Neural cell (in vitro differentiated cells): ENCODE measurements at regions not wholly inside any gene's neighbourhood (a gene's known extent, or its start where the extent isn't known, plus 50 kb on each side); places are given as distances from the start of the nearest gene placed in this dataset.

Experiments used
- H2AFZ ChIP-seq: fragments of 200-600, 300-800 bp; sonication (generic), shearing (Covaris generic); 2 replicates; pipeline ENCODE4 v1.6.0; 2014; ENCODE audit warnings: low read depth, mild to moderate bottlenecking, antibody characterized with exemption, low read length, moderate library complexity
- H3F3A ChIP-seq: fragments of 200-600 bp; shearing (Covaris generic); 2 replicates; pipeline ENCODE4 v1.6.1; 2016; ENCODE audit warnings: mild to moderate bottlenecking, moderate library complexity, mixed read lengths, antibody characterized with exemption, low read length; ENCODE audit not compliant: insufficient read depth, poor library complexity, severe bottlenecking
- H3K27ac ChIP-seq: fragments of 200-600, 300-800 bp; sonication (generic), shearing (Covaris generic); 2 replicates; pipeline ENCODE4 v1.5.1; 2014; ENCODE audit warnings: mild to moderate bottlenecking, low read length, moderate library complexity
- H3K27me3 ChIP-seq: fragments of 300-800, 200-600 bp; sonication (generic), shearing (Covaris generic); 2 replicates; pipeline ENCODE4 v1.6.0; 2014; ENCODE audit warnings: mild to moderate bottlenecking, low read depth, low read length, moderate library complexity; ENCODE audit not compliant: insufficient read depth
- H3K36me3 ChIP-seq: fragments of 300-800, 200-600 bp; sonication (generic), shearing (Covaris generic); 2 replicates; pipeline ENCODE4 v1.5.1; 2014; ENCODE audit warnings: mild to moderate bottlenecking, antibody characterized with exemption, low read length, moderate library complexity; ENCODE audit not compliant: insufficient read depth
- H3K4me2 ChIP-seq: fragments of 300-800, 200-600 bp; sonication (generic), shearing (Covaris generic); 2 replicates; pipeline ENCODE4 v1.6.0; 2014; ENCODE audit warnings: mild to moderate bottlenecking, low read length
- H3K4me3 ChIP-seq: fragments of 300-800, 200-600 bp; sonication (generic), shearing (Covaris generic); 2 replicates; pipeline ENCODE4 v1.5.1; 2014; ENCODE audit warnings: mild to moderate bottlenecking, low read length, moderate library complexity
- H3K79me2 ChIP-seq: fragments of 200-600 bp; shearing (Covaris generic); replicated peaks from 2 replicates; pipeline ENCODE4 v1.6.0; 2014; ENCODE audit warnings: mild to moderate bottlenecking, low read length, moderate library complexity; ENCODE audit not compliant: insufficient read depth
- H3K9ac ChIP-seq: fragments of 300-800, 200-600 bp; sonication (generic), shearing (Covaris generic); 2 replicates; pipeline ENCODE4 v1.6.1; 2016; ENCODE audit warnings: mild to moderate bottlenecking, low read length, mixed read lengths
- H3K9me2 ChIP-seq: fragments of 200-600 bp; shearing (Covaris generic); 2 replicates; pipeline ENCODE4 v1.6.1; 2016; ENCODE audit warnings: mild to moderate bottlenecking, low read length, mixed read lengths; ENCODE audit not compliant: insufficient read depth
- H3K9me3 ChIP-seq: fragments of 200-600, 300-800 bp; sonication (generic), shearing (Covaris generic); 2 replicates; pipeline ENCODE4 v1.6.1; 2016; ENCODE audit warnings: mild to moderate bottlenecking, mixed run types, low read length, moderate library complexity, mixed read lengths
- H4K20me1 ChIP-seq: fragments of 200-600 bp; shearing (Covaris generic); 2 replicates; pipeline ENCODE4 v1.6.1; 2016; ENCODE audit warnings: mild to moderate bottlenecking, mixed run types; ENCODE audit not compliant: insufficient read depth
- CTCF ChIP-seq: fragments of 450-650 bp; IDR thresholded peaks from 2 replicates; pipeline ENCODE4 v1.5.1; 2014; ENCODE audit warnings: antibody characterized with exemption, mild to moderate bottlenecking, moderate library complexity; ENCODE audit not compliant: poor library complexity, severe bottlenecking
- EP300 ChIP-seq: fragments of 450-650 bp; conservative IDR thresholded peaks from 2 replicates; pipeline ENCODE4 v1.6.1; 2014; ENCODE audit warnings: antibody characterized with exemption, mild to moderate bottlenecking, moderate library complexity; ENCODE audit not compliant: poor library complexity, severe bottlenecking
- EZH2 ChIP-seq: fragments of 200-600, 300-800 bp; shearing (Covaris generic), sonication (generic); IDR thresholded peaks from 2 replicates; pipeline ENCODE4 v1.6.1; 2014; ENCODE audit warnings: antibody characterized with exemption, low read length, borderline replicate concordance, mild to moderate bottlenecking; ENCODE audit not compliant: insufficient read depth, poor library complexity, severe bottlenecking
- MXI1 ChIP-seq: fragments of 450-650 bp; conservative IDR thresholded peaks from 2 replicates; pipeline ENCODE4 v1.6.1; 2014; ENCODE audit warnings: antibody characterized with exemption, mild to moderate bottlenecking; ENCODE audit not compliant: poor library complexity, severe bottlenecking
- POLR2AphosphoS5 ChIP-seq: IDR thresholded peaks from 2 replicates; pipeline ENCODE4 v1.6.1; 2012
- RAD21 ChIP-seq: fragments of 450-650 bp; conservative IDR thresholded peaks from 2 replicates; pipeline ENCODE4 v1.6.1; 2014; ENCODE audit warnings: antibody characterized with exemption, mild to moderate bottlenecking, moderate library complexity
- SMC3 ChIP-seq: fragments of 450-650 bp; conservative IDR thresholded peaks from 2 replicates; pipeline ENCODE4 v1.6.1; 2014; ENCODE audit warnings: antibody characterized with exemption, mild to moderate bottlenecking, moderate library complexity; ENCODE audit not compliant: poor library complexity
- TAF1 ChIP-seq: IDR thresholded peaks from 2 replicates; pipeline ENCODE4 v1.6.1; 2012; ENCODE audit warnings: low read depth
- TF ChIP-seq, protein P1 (sequence below): IDR thresholded peaks from 2 replicates; pipeline ENCODE4 v1.6.1; 2012; ENCODE audit warnings: borderline replicate concordance

- TF ChIP-seq MXI1 (no peak), EP300 (no peak), EZH2 (no peak), CTCF (no peak), SMC3 (no peak), TAF1 (no peak), POLR2AphosphoS5 (no peak), RAD21 (no peak)
- TF ChIP-seq, protein P1, sequence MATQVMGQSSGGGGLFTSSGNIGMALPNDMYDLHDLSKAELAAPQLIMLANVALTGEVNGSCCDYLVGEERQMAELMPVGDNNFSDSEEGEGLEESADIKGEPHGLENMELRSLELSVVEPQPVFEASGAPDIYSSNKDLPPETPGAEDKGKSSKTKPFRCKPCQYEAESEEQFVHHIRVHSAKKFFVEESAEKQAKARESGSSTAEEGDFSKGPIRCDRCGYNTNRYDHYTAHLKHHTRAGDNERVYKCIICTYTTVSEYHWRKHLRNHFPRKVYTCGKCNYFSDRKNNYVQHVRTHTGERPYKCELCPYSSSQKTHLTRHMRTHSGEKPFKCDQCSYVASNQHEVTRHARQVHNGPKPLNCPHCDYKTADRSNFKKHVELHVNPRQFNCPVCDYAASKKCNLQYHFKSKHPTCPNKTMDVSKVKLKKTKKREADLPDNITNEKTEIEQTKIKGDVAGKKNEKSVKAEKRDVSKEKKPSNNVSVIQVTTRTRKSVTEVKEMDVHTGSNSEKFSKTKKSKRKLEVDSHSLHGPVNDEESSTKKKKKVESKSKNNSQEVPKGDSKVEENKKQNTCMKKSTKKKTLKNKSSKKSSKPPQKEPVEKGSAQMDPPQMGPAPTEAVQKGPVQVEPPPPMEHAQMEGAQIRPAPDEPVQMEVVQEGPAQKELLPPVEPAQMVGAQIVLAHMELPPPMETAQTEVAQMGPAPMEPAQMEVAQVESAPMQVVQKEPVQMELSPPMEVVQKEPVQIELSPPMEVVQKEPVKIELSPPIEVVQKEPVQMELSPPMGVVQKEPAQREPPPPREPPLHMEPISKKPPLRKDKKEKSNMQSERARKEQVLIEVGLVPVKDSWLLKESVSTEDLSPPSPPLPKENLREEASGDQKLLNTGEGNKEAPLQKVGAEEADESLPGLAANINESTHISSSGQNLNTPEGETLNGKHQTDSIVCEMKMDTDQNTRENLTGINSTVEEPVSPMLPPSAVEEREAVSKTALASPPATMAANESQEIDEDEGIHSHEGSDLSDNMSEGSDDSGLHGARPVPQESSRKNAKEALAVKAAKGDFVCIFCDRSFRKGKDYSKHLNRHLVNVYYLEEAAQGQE, result no peak
- Histone ChIP-seq H3K9me2 (no peaks in the 10 kb centered on the region), H3K9ac (no peak overlapping the region), H3K9me3 (no peaks in the 10 kb centered on the region), H3K4me3 (no peak overlapping the region), H3F3A (no peaks in the 10 kb centered on the region), H3K79me2 (no peaks in the 10 kb centered on the region), H3K27ac (no peak overlapping the region), H3K27me3 (no peaks in the 10 kb centered on the region), H4K20me1 (no peaks in the 10 kb centered on the region), H3K36me3 (no peaks in the 10 kb centered on the region), H3K4me2 (no peak overlapping the region), H2AFZ (no peak overlapping the region)
Measured at GRCh38 chr6:114605656-114606055, 262.8 kb upstream of the HS3ST5 start.

GRCh38 chr6:114600381-114600780 lies 257.6 kb upstream of the HS3ST5 start:
- no peaks in the 10 kb centered on the region for H3K9me3 ChIP-seq
- no peaks in the 10 kb centered on the region for H3K9me2 ChIP-seq
- no peak overlapping the region for H3K9ac ChIP-seq
- no peak overlapping the region for H3K4me3 ChIP-seq
- no peaks in the 10 kb centered on the region for H3F3A ChIP-seq
- no peak overlapping the region for H3K27ac ChIP-seq
- H4K20me1 ChIP-seq, result no peaks in the 10 kb centered on the region
- no peaks in the 10 kb centered on the region for H3K27me3 ChIP-seq
- no peaks in the 10 kb centered on the region for H3K79me2 ChIP-seq
- TF ChIP-seq RAD21, result no peak
- no peak for TF ChIP-seq CTCF
- TF ChIP-seq EP300, result no peak
- TF ChIP-seq EZH2, result no peak
- TF ChIP-seq, protein P1, result no peak
- no peak for TF ChIP-seq TAF1
- TF ChIP-seq SMC3, result no peak
- TF ChIP-seq POLR2AphosphoS5, result no peak
- no peak overlapping the region for H2AFZ ChIP-seq
- no peaks in the 10 kb centered on the region for H3K36me3 ChIP-seq
- no peak overlapping the region for H3K4me2 ChIP-seq
